ENCODE measurements at regions not wholly inside any gene's neighbourhood (a gene's known extent, or its start where the extent isn't known, plus 50 kb on each side); places are given as distances from the start of the nearest gene placed in this dataset.

- H3K27me3 ChIP-seq (replicated peaks in 1 of 7), result peaks cover 0 to 81% (median 0%) of the 10 kb centered on the region in 7 donors
- peak; percentile 27 for DNase-seq
- no peak for TF ChIP-seq POLR2A (IDR thresholded peaks at IDR 0.05)
- TF ChIP-seq CTCF (IDR thresholded peaks at IDR 0.05 in 8 of 11, conservative IDR thresholded peaks at IDR 0.05 in 3 of 11), result no peak
- TF ChIP-seq POLR2AphosphoS5 (IDR thresholded peaks at IDR 0.05), result no peak
- H3K4me1 ChIP-seq, result no peaks in the 10 kb centered on the region
- 57 to 84% (median 63%) methylated on average over 1 to 4 of the region's 4 CpGs for WGBS, 5 donors
- H3K36me3 ChIP-seq, result no peaks in the 10 kb centered on the region
- intact Hi-C loops (cut with DNase I; ENCODE audit: low total_unique reads), result no loop called here
- H3K27ac ChIP-seq, result no peak overlapping the region
- H3K9me3 ChIP-seq, result no peaks in the 10 kb centered on the region
- no peak overlapping the region for H3K4me3 ChIP-seq
These were observed 285.1 kb downstream of the PTPRU start for GRCh38 chr1:29521438-29521715.

GRCh38 chr1:29520571-29521437, 284.5 kb downstream of the PTPRU start:
- no peaks in the 10 kb centered on the region for H3K9me3 ChIP-seq
- H3K4me1 ChIP-seq, result no peaks in the 10 kb centered on the region
- intact Hi-C loops (cut with DNase I; ENCODE audit: low total_unique reads), result no loop called here
- peak; percentile 65 for DNase-seq
- H3K36me3 ChIP-seq, result no peaks in the 10 kb centered on the region
- H3K27me3 ChIP-seq (replicated peaks in 1 of 7), result peaks cover 0 to 75% (median 0%) of the 10 kb centered on the region in 7 donors
- 72 to 76% (median 74%) methylated on average over 9 to 11 of the region's 11 CpGs for WGBS, 5 donors
- TF ChIP-seq POLR2A (IDR thresholded peaks at IDR 0.05) (no peak), POLR2AphosphoS5 (IDR thresholded peaks at IDR 0.05) (no peak), CTCF (IDR thresholded peaks at IDR 0.05 in 8 of 11, conservative IDR thresholded peaks at IDR 0.05 in 3 of 11) (no peak)
- no peak overlapping the region for H3K27ac ChIP-seq
- H3K4me3 ChIP-seq, result no peak overlapping the region

- TF ChIP-seq POLR2AphosphoS5 (IDR thresholded peaks at IDR 0.05), result no peak
- TF ChIP-seq CTCF (IDR thresholded peaks at IDR 0.05 in 8 of 11, conservative IDR thresholded peaks at IDR 0.05 in 3 of 11), result no peak
- no peak for TF ChIP-seq POLR2A (IDR thresholded peaks at IDR 0.05)
- DNase-seq, result peak; percentile 31
- H3K4me1 ChIP-seq, result no peaks in the 10 kb centered on the region
- no peaks in the 10 kb centered on the region for H3K9me3 ChIP-seq
- 38 to 69% (median 64%) methylated on average over 5 to 8 of the region's 8 CpGs for WGBS, 5 donors
- H3K27me3 ChIP-seq (replicated peaks in 1 of 7), result peaks cover 0 to 70% (median 0%) of the 10 kb centered on the region in 7 donors
- no peak overlapping the region for H3K27ac ChIP-seq
- no peaks in the 10 kb centered on the region for H3K36me3 ChIP-seq
- no peak overlapping the region for H3K4me3 ChIP-seq
- intact Hi-C loops (cut with DNase I; ENCODE audit: low total_unique reads), result no loop called here
These were observed 283.4 kb downstream of the PTPRU start for GRCh38 chr1:29519788-29520110.

- TF ChIP-seq CTCF (IDR thresholded peaks at IDR 0.05 in 8 of 11, conservative IDR thresholded peaks at IDR 0.05 in 3 of 11), result no peak
- no peak for TF ChIP-seq POLR2AphosphoS5 (IDR thresholded peaks at IDR 0.05)
- TF ChIP-seq POLR2A (IDR thresholded peaks at IDR 0.05), result no peak
- Histone ChIP-seq H3K27ac (no peak overlapping the region), H3K36me3 (no peaks in the 10 kb centered on the region), H3K4me3 (no peak overlapping the region), H3K9me3 (no peaks in the 10 kb centered on the region), H3K27me3 (replicated peaks in 1 of 7) (peaks cover 0 to 65% (median 0%) of the 10 kb centered on the region in 7 donors), H3K4me1 (no peaks in the 10 kb centered on the region)
- DNase-seq, result peak; percentile 45
- intact Hi-C loops (cut with DNase I; ENCODE audit: low total_unique reads), result no loop called here
- 74 to 86% (median 79%) methylated on average over 6 to 9 of the region's 9 CpGs for WGBS, 5 donors
These were observed 282.9 kb downstream of the PTPRU start for GRCh38 chr1:29519108-29519787.

Measured in spleen (tissue), 11 donors.